Activated CD4-positive, alpha-beta T cell treated with anti-CD3 and anti-CD28 coated beads for 48 hours (primary cell): ENCODE measurements at regions not wholly inside any gene's neighbourhood (a gene's known extent, or its start where the extent isn't known, plus 50 kb on each side); places are given as distances from the start of the nearest gene placed in this dataset.

Source experiments
- DNase-seq: peaks from one replicate; pipeline ENCODE4 v3.0.0-alpha.2; 2020

DNA sequence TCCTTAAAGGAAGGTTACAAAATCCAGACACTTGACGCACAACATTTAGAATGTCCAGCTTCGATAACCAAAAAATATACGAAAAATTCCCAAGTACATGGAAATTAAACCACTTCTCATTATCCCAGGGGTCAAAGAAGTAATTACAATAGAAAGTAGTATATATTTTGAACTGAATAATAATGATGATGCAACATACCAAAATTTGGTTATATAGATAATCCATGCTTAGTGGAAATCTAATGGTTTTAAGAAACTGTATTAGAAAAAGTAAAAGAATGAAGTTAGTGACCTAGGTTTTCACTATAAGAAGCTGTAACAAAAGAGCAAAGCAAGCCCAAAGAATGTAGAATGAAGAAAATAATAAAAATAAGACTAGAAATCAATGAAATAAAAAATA, 204.0 kb upstream of the PUM3 start:
- DNase-seq, result no peak

DNA sequence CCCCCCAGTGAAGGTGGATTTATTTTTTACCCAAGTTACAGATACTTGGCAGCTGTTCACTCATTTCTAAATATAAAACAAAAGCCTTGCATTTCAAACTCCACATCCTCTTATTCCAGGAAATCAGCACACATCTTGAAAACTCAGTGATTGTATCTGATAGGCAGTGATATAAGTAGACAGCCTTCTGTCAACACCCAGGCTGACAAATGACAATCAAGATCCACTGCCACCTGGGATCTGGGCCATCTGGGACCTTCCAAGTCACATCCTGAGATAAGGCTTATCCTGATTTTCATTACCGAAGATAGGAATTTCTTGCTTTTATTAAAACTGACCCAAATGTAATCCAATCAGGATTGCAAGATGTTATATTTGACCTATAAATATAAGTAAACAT, 201.3 kb upstream of the PUM3 start:
- no peak for DNase-seq

GRCh38 chr9:3043369-3043768, 199.5 kb upstream of the PUM3 start:
- DNase-seq, result no peak

DNA sequence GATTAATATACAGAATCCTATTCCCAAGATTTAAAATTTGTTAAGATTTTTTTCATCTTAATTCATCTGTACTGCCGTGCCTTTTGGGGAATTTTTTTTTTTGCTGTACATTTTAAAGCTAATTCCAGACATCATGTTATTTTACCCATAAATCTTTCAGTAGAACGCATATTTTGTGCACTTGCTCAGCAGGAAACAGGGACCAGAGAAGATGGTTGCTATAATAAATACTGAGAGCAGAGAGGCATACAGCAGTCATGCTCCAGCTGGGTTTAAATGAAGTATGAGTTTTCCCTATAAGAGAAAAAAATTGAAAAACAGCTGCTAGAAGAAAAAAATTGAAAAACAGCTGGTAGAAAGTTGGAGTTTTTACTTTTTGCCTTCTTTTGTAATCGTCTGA, 196.9 kb upstream of the PUM3 start:
- no peak for DNase-seq

DNA sequence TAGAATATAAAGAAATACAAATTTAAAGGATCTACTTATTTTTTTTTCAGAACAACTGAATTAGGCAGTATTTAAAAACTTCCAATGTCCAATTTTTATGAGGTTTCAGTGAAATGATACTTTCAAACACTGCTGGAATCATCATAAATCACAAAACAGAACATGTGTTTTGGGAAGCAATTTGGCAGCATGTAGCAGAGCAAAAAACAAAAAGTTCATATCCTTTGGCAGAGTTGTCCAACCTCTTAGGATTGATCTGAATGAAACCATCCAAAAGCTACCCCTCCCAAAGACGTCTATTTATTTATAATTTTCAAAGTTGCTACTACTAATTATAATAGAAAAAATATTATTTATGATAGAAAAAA, 192.4 kb upstream of the PUM3 start:
- DNase-seq, result no peak

- no peak for DNase-seq
Measured at GRCh38 chr9:3035579-3036332, 191.9 kb upstream of the PUM3 start.

DNA sequence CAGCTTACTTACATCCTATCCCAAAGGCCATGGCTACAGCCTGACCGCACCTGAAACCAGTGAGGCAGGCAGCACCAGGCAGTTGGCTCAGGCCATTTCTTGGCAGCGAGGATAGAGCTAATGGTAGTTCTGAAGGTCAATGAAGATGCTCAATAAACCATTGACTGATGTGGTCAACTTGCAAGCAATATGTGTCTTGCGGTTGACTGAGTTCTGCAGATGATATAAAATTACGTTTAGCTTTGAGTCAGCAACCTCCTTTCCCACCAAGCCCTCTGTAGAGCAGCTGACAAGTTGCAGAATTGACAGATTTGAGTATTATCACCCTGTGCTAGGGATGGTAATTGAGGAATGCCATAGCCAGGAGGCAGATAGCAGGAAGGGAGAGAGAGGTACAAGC, 189.0 kb upstream of the PUM3 start:
- DNase-seq, result no peak

DNA sequence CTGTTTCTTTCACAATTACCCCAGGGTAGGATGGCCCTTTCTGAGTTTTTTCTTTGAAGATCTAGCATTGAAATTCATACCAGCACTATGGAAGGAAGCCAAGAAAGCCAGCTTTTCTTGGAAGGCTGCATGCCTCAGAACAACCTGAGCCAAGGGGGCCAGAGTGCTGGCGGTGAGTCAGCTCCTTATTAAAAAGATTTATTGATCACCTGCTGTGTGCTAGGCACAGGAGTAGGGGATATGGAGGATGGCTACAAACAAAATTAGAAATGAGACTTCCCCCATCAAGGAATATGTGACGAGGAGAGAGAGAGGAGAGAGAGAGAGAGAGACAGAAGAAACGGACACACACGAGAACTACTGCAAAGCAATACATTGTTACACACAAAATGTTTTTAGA, 184.6 kb upstream of the PUM3 start:
- no peak for DNase-seq

DNA sequence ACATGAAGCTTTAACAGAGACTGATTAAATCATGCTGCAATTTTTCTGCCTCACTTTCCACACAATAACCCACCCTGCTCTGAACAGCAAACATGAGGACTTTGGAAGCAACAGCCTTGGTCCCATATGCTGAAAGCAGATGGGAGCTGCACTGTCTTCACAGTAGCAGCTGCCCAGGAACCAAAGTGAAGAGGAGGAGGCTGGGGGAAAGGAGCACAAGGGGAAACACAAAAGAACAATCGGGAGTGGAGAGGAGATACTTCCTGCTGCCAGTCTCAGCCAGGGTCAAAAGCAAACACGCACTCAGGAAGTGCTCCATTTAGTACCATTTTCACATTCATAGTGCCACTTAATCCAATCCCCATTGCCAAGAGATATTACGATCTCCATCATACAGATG, 183.3 kb upstream of the PUM3 start:
- DNase-seq, result no peak

GRCh38 chr9:3023449-3023848, 179.6 kb upstream of the PUM3 start:
- peak; percentile 6 for DNase-seq

DNA sequence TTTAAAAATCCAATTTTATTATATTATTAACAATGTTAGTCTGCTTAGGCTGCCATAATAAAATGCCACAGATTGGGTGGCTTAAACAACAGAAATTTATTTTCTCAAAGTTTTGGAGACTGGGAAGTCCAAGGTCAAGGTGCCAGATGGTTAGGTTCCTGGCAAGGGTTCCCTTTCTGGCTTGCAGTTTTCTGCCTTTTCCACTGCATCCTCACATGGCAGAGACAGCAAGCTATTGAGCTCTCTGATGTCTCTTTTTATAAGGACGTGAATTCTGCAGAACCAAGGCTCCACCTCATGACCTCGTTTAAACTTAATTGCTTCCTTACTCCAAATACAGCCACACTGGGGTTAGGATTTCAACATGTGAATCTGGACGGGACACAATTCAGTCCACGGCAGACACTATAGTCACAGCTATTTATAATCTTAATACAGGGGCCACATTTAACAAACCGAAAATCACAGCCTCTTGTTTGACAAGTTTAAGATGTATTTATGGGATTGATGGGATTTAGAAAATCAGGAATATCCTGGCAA, 174.9 kb upstream of the PUM3 start:
- DNase-seq, result no peak

DNA sequence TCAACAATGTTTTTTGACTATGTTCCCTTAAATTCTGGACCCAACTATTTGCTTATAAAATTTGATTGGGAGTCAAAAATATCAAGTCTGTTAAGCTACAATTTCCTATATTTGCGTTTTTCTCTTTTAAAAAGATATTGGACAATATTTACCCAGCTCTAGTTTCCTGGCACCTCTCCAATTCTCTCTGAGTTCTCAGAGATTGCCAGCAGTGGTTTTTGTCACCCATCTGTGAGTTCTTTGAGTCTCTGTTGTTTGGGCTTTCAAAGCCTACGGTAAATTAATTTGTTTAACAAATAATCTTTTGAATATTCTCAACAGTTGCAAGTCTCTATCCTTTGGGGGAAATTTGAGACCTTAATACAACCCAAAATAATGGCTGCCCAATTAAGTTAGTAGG, 174.2 kb upstream of the PUM3 start:
- DNase-seq, result no peak

DNA sequence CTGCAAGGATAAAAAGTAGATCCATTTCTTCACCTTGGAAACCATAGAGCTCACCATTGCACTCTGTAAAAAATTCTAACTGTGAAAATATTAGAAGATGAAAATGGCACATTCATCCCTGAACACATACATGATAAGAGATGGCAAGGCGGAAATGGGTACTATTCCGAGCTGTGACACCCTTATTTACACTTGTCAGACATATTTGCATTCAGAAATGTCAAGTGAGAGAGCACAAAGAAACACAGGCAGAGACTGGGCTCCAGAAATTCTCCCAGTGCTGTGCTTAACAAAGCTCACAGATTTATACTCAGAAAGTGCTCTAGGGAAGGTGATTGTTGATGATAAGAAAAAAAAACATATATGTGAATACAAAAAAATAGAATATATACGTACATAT, 170.3 kb upstream of the PUM3 start:
- no peak for DNase-seq

- DNase-seq, result no peak
Measured at GRCh38 chr9:3012842-3013241, 168.9 kb upstream of the PUM3 start.

GRCh38 chr9:3012245-3012644, 168.3 kb upstream of the PUM3 start:
- DNase-seq, result no peak

GRCh38 chr9:3008091-3008490, 164.2 kb upstream of the PUM3 start:
- no peak for DNase-seq

GRCh38 chr9:3007326-3007725, 163.4 kb upstream of the PUM3 start:
- DNase-seq, result no peak

DNA sequence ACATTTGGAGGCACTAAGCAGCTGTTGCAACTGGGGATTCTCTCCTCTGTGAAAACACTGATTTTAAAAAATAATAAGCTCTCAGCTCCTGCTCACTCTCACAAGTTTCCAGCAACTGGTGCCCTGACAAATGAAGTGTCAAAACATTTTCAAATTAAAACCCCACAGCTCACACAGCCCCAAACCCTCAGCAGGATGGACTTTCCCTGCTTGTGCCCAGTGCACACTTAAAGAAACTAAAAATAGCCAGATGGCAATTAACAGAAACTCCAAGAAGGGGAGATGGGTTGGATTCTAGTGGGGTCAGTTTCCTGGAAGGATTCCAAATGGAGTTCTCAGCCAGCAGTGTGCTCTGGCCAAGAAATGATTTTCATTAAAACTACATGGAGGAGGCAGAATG, 163.0 kb upstream of the PUM3 start:
- no peak for DNase-seq

DNA sequence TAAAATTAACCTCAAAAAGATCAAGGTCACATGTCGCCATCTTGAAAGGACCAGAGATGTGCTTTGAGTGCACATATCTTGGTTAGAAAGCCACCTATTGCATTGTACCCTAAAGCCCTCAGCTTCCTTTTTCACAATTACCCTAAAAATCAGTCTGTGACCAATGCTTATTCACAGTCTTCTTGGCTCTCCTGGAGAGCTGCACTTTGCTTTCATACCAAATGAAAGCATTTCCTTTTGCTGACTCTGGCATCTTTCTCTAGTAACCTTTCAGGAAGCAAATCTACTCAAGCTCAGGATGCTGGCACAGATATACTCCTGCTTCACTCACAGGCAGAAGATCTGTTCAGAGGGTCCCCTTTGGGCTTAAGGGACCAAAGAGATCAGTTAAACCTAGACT, 160.7 kb upstream of the PUM3 start:
- DNase-seq, result no peak

DNA sequence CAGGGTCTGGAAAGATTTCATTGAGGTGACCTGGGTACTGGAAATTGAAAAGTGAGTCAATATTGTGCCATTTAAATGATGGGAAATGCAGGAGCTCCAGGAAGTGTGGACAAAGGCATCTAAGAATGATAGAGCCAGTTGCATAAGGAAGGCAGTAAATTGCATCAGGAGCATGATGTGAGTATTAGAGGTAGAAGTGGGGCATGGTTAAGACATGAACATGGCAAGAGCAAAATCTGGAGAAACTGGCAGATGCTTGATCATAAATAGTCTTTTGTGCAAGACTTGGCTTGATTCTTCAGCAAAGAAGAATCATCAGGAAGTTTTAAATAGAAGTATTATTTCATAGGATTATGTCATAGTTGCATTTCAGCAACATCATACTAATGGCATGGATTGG, 157.4 kb upstream of the PUM3 start:
- DNase-seq, result no peak

DNA sequence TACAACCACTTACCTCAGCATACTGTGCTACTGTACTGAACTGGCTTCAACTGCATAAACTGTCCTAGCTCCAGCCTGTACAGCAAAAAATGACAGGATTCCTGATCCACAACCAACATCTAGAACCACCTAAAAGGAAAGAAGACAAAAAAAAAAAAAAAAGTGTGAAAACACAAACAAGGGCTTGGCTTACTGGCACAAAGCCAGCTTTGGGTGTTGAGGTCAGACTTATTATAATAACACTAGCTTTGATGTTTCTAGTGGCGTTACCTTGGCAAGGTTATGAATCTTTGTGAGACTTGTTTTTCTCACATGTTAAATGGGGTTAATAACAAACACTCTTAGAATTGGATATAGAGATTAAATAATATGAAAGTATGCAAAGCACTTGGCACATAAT, 148.5 kb upstream of the PUM3 start:
- no peak for DNase-seq

- no peak for DNase-seq
Measured at GRCh38 chr9:2991292-2991691, 147.4 kb upstream of the PUM3 start.

GRCh38 chr9:2987679-2988078, 143.8 kb upstream of the PUM3 start:
- DNase-seq, result no peak

- no peak for DNase-seq
Measured at GRCh38 chr9:2985343-2985742, 141.4 kb upstream of the PUM3 start.

DNA sequence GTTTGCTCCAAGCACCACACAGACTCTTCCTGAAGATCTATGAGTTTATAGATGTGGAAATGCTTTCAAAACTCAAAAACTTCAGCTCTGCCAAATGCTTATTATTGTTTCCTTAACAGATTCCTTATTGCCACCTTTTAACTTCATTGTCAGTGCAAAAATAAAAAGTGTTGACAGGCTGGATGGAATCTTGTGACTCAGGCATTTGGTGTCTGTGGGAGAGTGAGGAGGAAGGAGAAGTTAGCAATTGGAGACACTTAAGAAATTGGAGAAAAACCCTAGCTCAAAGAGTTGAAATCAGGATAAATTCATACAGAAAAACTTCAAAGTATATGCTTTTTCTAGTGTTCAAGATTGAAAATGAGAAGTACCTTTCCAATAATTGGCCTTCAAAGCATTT, 140.6 kb upstream of the PUM3 start:
- DNase-seq, result no peak
